ENCODE measurements at regions not wholly inside any gene's neighbourhood (a gene's known extent, or its start where the extent isn't known, plus 50 kb on each side); places are given as distances from the start of the nearest gene placed in this dataset.

- Mint-ChIP-seq H3K27me3 (ENCODE audit: low read depth) (no peaks in the 10 kb centered on the region), H3K4me3 (no peak overlapping the region), H3K36me3 (peaks cover 31% of the 10 kb centered on the region), H3K4me1 (peaks cover 8% of the 10 kb centered on the region), H3K9me3 (peaks cover 45% of the 10 kb centered on the region), H3K27ac (no peak overlapping the region)
- CTCF ChIA-PET: interaction anchor here (1.3 kb wide), 1 partner anchor 248 kb away, joined by 4 read pairs; no protein-coding TSS in a partner anchor
- POLR2A ChIA-PET: no interaction called here
- ATAC-seq: no peak
- TF ChIP-seq ZNF263 (CRISPR knock-in tag; IDR thresholded peaks at IDR 0.05; ENCODE audit: low read depth): no peak
- TF ChIP-seq SOX15 (CRISPR knock-in tag; IDR thresholded peaks at IDR 0.05): no peak
- TF ChIP-seq ELF4 (CRISPR knock-in tag; IDR thresholded peaks at IDR 0.05; ENCODE audit: low read depth): no peak
- TF ChIP-seq ZNF512 (CRISPR knock-in tag; IDR thresholded peaks at IDR 0.05; ENCODE audit: borderline replicate concordance): no peak
- TF ChIP-seq CDX4 (CRISPR knock-in tag; IDR thresholded peaks at IDR 0.05; ENCODE audit: borderline replicate concordance): no peak
- no peak for TF ChIP-seq AFF4 (CRISPR knock-in tag; IDR thresholded peaks at IDR 0.05; ENCODE audit: borderline replicate concordance)
- no peak for TF ChIP-seq IRF1 (CRISPR knock-in tag; IDR thresholded peaks at IDR 0.05)
- TF ChIP-seq ZNF317 (CRISPR knock-in tag; IDR thresholded peaks at IDR 0.05; ENCODE audit: borderline replicate concordance, low read depth): no peak
- TF ChIP-seq ZNF671 (CRISPR knock-in tag; IDR thresholded peaks at IDR 0.05): no peak
- TF ChIP-seq NFATC4 (CRISPR knock-in tag; IDR thresholded peaks at IDR 0.05): no peak
- TF ChIP-seq TEAD1 (CRISPR knock-in tag; IDR thresholded peaks at IDR 0.05): no peak
- TF ChIP-seq FOXK1 (CRISPR knock-in tag; IDR thresholded peaks at IDR 0.05): no peak
- no peak for TF ChIP-seq USF2 (CRISPR knock-in tag; IDR thresholded peaks at IDR 0.05)
- no peak for DNase-seq (ENCODE audit: low spot score)
Measured at GRCh38 chr13:54029720-54030119, 1001.1 kb downstream of the OLFM4 start.

GRCh38 chr13:54033323-54033861 lies 1004.8 kb downstream of the OLFM4 start:
- Mint-ChIP-seq H3K4me1 (peaks cover 8% of the 10 kb centered on the region), H3K36me3 (peaks cover 26% of the 10 kb centered on the region), H3K4me3 (no peak overlapping the region), H3K9me3 (peaks cover 34% of the 10 kb centered on the region), H3K27ac (no peak overlapping the region), H3K27me3 (ENCODE audit: low read depth) (no peaks in the 10 kb centered on the region)
- ATAC-seq (no peak), DNase-seq (ENCODE audit: low spot score) (no peak)
- no peak for TF ChIP-seq NFATC4 (CRISPR knock-in tag; IDR thresholded peaks at IDR 0.05)
- peak; percentile 98 for TF ChIP-seq ZNF416 (CRISPR knock-in tag; IDR thresholded peaks at IDR 0.05)
- POLR2A ChIA-PET: no interaction called here
- CTCF ChIA-PET: no interaction called here

- no peak for DNase-seq (ENCODE audit: low spot score)
- Mint-ChIP-seq H3K4me1 (peaks cover 8% of the 10 kb centered on the region), H3K27ac (no peak overlapping the region), H3K9me3 (peaks cover 34% of the 10 kb centered on the region), H3K27me3 (ENCODE audit: low read depth) (no peaks in the 10 kb centered on the region), H3K36me3 (peaks cover 26% of the 10 kb centered on the region), H3K4me3 (no peak overlapping the region)
- POLR2A ChIA-PET: no interaction called here
- no peak for ATAC-seq
- CTCF ChIA-PET: no interaction called here
- TF ChIP-seq MAX (CRISPR knock-in tag; IDR thresholded peaks at IDR 0.05): no peak
- no peak for TF ChIP-seq CREM (CRISPR knock-in tag; IDR thresholded peaks at IDR 0.05)
- no peak for TF ChIP-seq ATF1 (CRISPR knock-in tag; IDR thresholded peaks at IDR 0.05)
- no peak for TF ChIP-seq FOXP4 (CRISPR knock-in tag; IDR thresholded peaks at IDR 0.05)
- TF ChIP-seq ATF6 (CRISPR knock-in tag; IDR thresholded peaks at IDR 0.05): no peak
- TF ChIP-seq TCF7 (CRISPR knock-in tag; IDR thresholded peaks at IDR 0.05; ENCODE audit: low read depth): no peak
- no peak for TF ChIP-seq JAZF1 (CRISPR knock-in tag; IDR thresholded peaks at IDR 0.05)
Measured at GRCh38 chr13:54034047-54034446, 1005.4 kb downstream of the OLFM4 start.
